Vagina (tissue), 2 donors: ENCODE measurements at regions not wholly inside any gene's neighbourhood (a gene's known extent, or its start where the extent isn't known, plus 50 kb on each side); places are given as distances from the start of the nearest gene placed in this dataset.

Experiments
- DNase-seq, 2 donors: peaks; one replicate each; pipeline ENCODE4 v3.0.0-alpha.2; 2017; ENCODE audit errors: extremely low spot score in 2 of 2
- H3K27ac ChIP-seq: fragments of 200-600 bp; sonication (generic); one replicate; pipeline ENCODE4 v1.5.1; 2019
- H3K27me3 ChIP-seq: fragments of 200-600 bp; sonication (generic); one replicate; pipeline ENCODE4 v1.5.1; 2019
- H3K36me3 ChIP-seq, 2 donors: fragments of 200-600 bp; sonication (generic); one replicate each; pipeline ENCODE4 v1.5.1; 2017 to 2019
- H3K4me1 ChIP-seq: fragments of 200-600 bp; sonication (generic); one replicate; pipeline ENCODE4 v1.5.1; 2019
- H3K4me3 ChIP-seq, 2 donors: fragments of 200-600 bp; sonication (generic); 1 replicate in 1 of 2; 2 replicates in 1 of 2; pipeline ENCODE4 v1.5.1; 2016 to 2019
- H3K9me3 ChIP-seq: fragments of 200-600 bp; sonication (generic); one replicate; pipeline ENCODE4 v1.5.1; 2019
- CTCF ChIP-seq, 3 experiments: fragments of 450-650 bp in 2 of 3; fragments of 200-600 bp in 1 of 3; sonication (generic) in 1 of 3; IDR thresholded peaks; one replicate each; pipeline ENCODE4 v1.5.1; 2017 to 2019; ENCODE audit warnings: antibody characterized with exemption in 3 of 3, mild to moderate bottlenecking in 2 of 3, moderate library complexity in 2 of 3
- POLR2A ChIP-seq, 2 donors: fragments of 450-650 bp; IDR thresholded peaks; one replicate each; pipeline ENCODE4 v1.6.1; 2017; ENCODE audit warnings: antibody characterized with exemption in 2 of 2, mild to moderate bottlenecking in 2 of 2, moderate library complexity in 2 of 2
- POLR2AphosphoS5 ChIP-seq, 2 donors: sonication (generic); formaldehyde crosslinking; IDR thresholded peaks; one replicate each; pipeline ENCODE4 v1.9.0; 2017; ENCODE audit warnings: antibody characterized with exemption in 2 of 2, mild to moderate bottlenecking in 2 of 2, low read depth in 1 of 2; ENCODE audit not compliant: insufficient read depth in 1 of 2
- intact Hi-C: fragments of 100-400 bp; cut with DNase I; formaldehyde crosslinking; loops from one replicate; pipeline ENCODE4 v1.15.1; 2023

- H3K9me3 ChIP-seq: no peaks in the 10 kb centered on the region
- TF ChIP-seq POLR2A (IDR thresholded peaks at IDR 0.05) (no peak), CTCF (IDR thresholded peaks at IDR 0.05) (no peak), POLR2AphosphoS5 (IDR thresholded peaks at IDR 0.05; ENCODE audit: insufficient read depth in 1 of 2, low read depth in 1 of 2) (no peak)
- no peaks in the 10 kb centered on the region for H3K27me3 ChIP-seq
- intact Hi-C loops: no loop called here
- H3K4me1 ChIP-seq: no peaks in the 10 kb centered on the region
- no peaks in the 10 kb centered on the region for H3K36me3 ChIP-seq
- no peak overlapping the region for H3K4me3 ChIP-seq
- no peak for DNase-seq
- H3K27ac ChIP-seq: no peak overlapping the region
These were observed 150.6 kb downstream of the RWDD3 start for GRCh38 chr1:95384567-95384966.

- Histone ChIP-seq H3K4me3 (no peak overlapping the region), H3K27me3 (no peaks in the 10 kb centered on the region), H3K9me3 (no peaks in the 10 kb centered on the region), H3K27ac (no peak overlapping the region), H3K4me1 (no peaks in the 10 kb centered on the region), H3K36me3 (no peaks in the 10 kb centered on the region)
- TF ChIP-seq POLR2A (IDR thresholded peaks at IDR 0.05): no peak
- no peak for TF ChIP-seq CTCF (IDR thresholded peaks at IDR 0.05)
- no peak for TF ChIP-seq POLR2AphosphoS5 (IDR thresholded peaks at IDR 0.05; ENCODE audit: insufficient read depth in 1 of 2, low read depth in 1 of 2)
- intact Hi-C loops: no loop called here
- no peak for DNase-seq
These were observed 152.4 kb downstream of the RWDD3 start for GRCh38 chr1:95386371-95386770.

GRCh38 chr1:95386915-95387314, 152.9 kb downstream of the RWDD3 start:
- no peaks in the 10 kb centered on the region for H3K36me3 ChIP-seq
- intact Hi-C loops: no loop called here
- no peaks in the 10 kb centered on the region for H3K4me1 ChIP-seq
- no peak overlapping the region for H3K27ac ChIP-seq
- TF ChIP-seq POLR2AphosphoS5 (IDR thresholded peaks at IDR 0.05; ENCODE audit: insufficient read depth in 1 of 2, low read depth in 1 of 2): no peak
- TF ChIP-seq CTCF (IDR thresholded peaks at IDR 0.05): no peak
- TF ChIP-seq POLR2A (IDR thresholded peaks at IDR 0.05): no peak
- H3K4me3 ChIP-seq: no peak overlapping the region
- no peak for DNase-seq
- no peaks in the 10 kb centered on the region for H3K9me3 ChIP-seq
- H3K27me3 ChIP-seq: no peaks in the 10 kb centered on the region

- H3K4me3 ChIP-seq: no peak overlapping the region
- DNase-seq: no peak
These were observed 154.0 kb downstream of the RWDD3 start for GRCh38 chr1:95388031-95388430.

GRCh38 chr1:95393434-95393833, 159.4 kb downstream of the RWDD3 start:
- Histone ChIP-seq H3K27ac (no peak overlapping the region), H3K36me3 (no peaks in the 10 kb centered on the region), H3K4me1 (no peaks in the 10 kb centered on the region), H3K9me3 (no peaks in the 10 kb centered on the region), H3K27me3 (no peaks in the 10 kb centered on the region), H3K4me3 (no peak overlapping the region)
- intact Hi-C loops: no loop called here
- no peak for DNase-seq
- TF ChIP-seq POLR2A (IDR thresholded peaks at IDR 0.05) (no peak), POLR2AphosphoS5 (IDR thresholded peaks at IDR 0.05; ENCODE audit: insufficient read depth in 1 of 2, low read depth in 1 of 2) (no peak), CTCF (IDR thresholded peaks at IDR 0.05) (no peak)

More at GRCh38 chr1:95388031-95388430, 154.0 kb downstream of the RWDD3 start:
- H3K9me3 ChIP-seq: no peaks in the 10 kb centered on the region
- no peaks in the 10 kb centered on the region for H3K36me3 ChIP-seq
- no peak overlapping the region for H3K27ac ChIP-seq
- intact Hi-C loops: no loop called here
- no peaks in the 10 kb centered on the region for H3K27me3 ChIP-seq
- no peak for TF ChIP-seq POLR2A (IDR thresholded peaks at IDR 0.05)
- TF ChIP-seq CTCF (IDR thresholded peaks at IDR 0.05): no peak
- TF ChIP-seq POLR2AphosphoS5 (IDR thresholded peaks at IDR 0.05; ENCODE audit: insufficient read depth in 1 of 2, low read depth in 1 of 2): no peak
- no peaks in the 10 kb centered on the region for H3K4me1 ChIP-seq
